GM12878 (cell line): ENCODE measurements at regions not wholly inside any gene's neighbourhood (a gene's known extent, or its start where the extent isn't known, plus 50 kb on each side); places are given as distances from the start of the nearest gene placed in this dataset.

ENCODE experiments used
- ATAC-seq: fragments of 200-7000 bp; cut with Tn5 transposase; 3 replicates; pipeline ENCODE4 v1.9.1; 2020; ENCODE audit warnings: mild to moderate bottlenecking, moderate library complexity
- BruUV-seq: library from RNA; stranded (reverse); fragments of 400-500 nt; replicated peaks from 2 replicates; lab custom pipeline; 2021; lab: Mats Ljungman, UMichigan
- CTCF ChIA-PET: fragments of 300-600 bp; sonication (Branson Sonifier 250); formaldehyde crosslinking; extraction: SDS; loops from one replicate; lab custom pipeline; 2021; ENCODE audit warnings: inconsistent platforms; lab: Yijun Ruan, JAX
- POLR2A ChIA-PET: fragments of 350-600 bp; formaldehyde crosslinking; extraction: SDS; loops from one replicate; lab custom pipeline; 2021; ENCODE audit warnings: inconsistent platforms; lab: Charles Lee
- RAD21 ChIA-PET: fragments of 300-600 bp; sonication (Branson Sonifier 250); formaldehyde crosslinking; loops from one replicate; lab custom pipeline; 2023; ENCODE audit warnings: antibody characterized with exemption; ENCODE audit not compliant: unreplicated experiment; lab: Charles Lee
- SMC1A ChIA-PET: fragments of 300-600 bp; sonication (Branson Sonifier 250); formaldehyde crosslinking; loops from one replicate; lab custom pipeline; 2023; ENCODE audit not compliant: unreplicated experiment, uncharacterized antibody; lab: Charles Lee
- DNase-seq: peaks from one replicate; pipeline ENCODE4 v3.0.0-alpha.2; 2011; ENCODE audit warnings: low read depth, low spot score
- FAIRE-seq: peaks from 3 replicates; lab custom pipeline; 2011; peaks lifted over from hg19 to GRCh38; lab: Jason Lieb, UNC
- H2AFZ ChIP-seq: 2 replicates; pipeline ENCODE4 v1.6.0; 2011; ENCODE audit warnings: low read depth, low read length, control low read depth; ENCODE audit not compliant: control insufficient read depth
- H3K27ac ChIP-seq: 2 replicates; pipeline ENCODE4 v1.5.1; 2011; ENCODE audit warnings: control low read depth; ENCODE audit not compliant: control insufficient read depth, insufficient read depth
- H3K27me3 ChIP-seq, 2 experiments: replicated peaks in 1 of 2; 2 replicates each; pipeline versions ENCODE4 v1.6.0 to v1.6.1; 2011; ENCODE audit warnings: low read length in 1 of 2; ENCODE audit not compliant: control insufficient read depth in 2 of 2, insufficient read depth in 2 of 2
- H3K36me3 ChIP-seq, 2 experiments: 2 replicates each; pipeline ENCODE4 v1.5.1; 2011; ENCODE audit warnings: low read length in 1 of 2; ENCODE audit not compliant: control insufficient read depth in 2 of 2, insufficient read depth in 2 of 2
- H3K4me1 ChIP-seq: 2 replicates; pipeline ENCODE4 v1.6.1; 2011; ENCODE audit warnings: mild to moderate bottlenecking, low read length, moderate library complexity, mixed read lengths; ENCODE audit not compliant: control insufficient read depth, insufficient read depth
- H3K4me2 ChIP-seq: 2 replicates; pipeline ENCODE4 v1.6.0; 2011; ENCODE audit warnings: control low read depth; ENCODE audit not compliant: control insufficient read depth, insufficient read depth
- H3K4me3 ChIP-seq: fragments of 200-600 bp; sonication (generic); 2 replicates; pipeline ENCODE4 v1.5.1; 2016
- H3K79me2 ChIP-seq: 2 replicates; pipeline ENCODE4 v1.6.0; 2011; ENCODE audit warnings: low read length; ENCODE audit not compliant: control insufficient read depth, insufficient read depth
- H3K9ac ChIP-seq: 2 replicates; pipeline ENCODE4 v1.8.0; 2011; ENCODE audit warnings: low read length, control low read depth, mixed read lengths; ENCODE audit not compliant: control insufficient read depth, insufficient read depth
- H3K9me3 ChIP-seq: replicated peaks from 3 replicates; pipeline ENCODE4 v1.5.1; 2011; ENCODE audit warnings: mild to moderate bottlenecking, low read length; ENCODE audit not compliant: control insufficient read depth, insufficient read depth
- H4K20me1 ChIP-seq: 2 replicates; pipeline ENCODE4 v1.6.0; 2011; ENCODE audit not compliant: control insufficient read depth, insufficient read depth
- EED ChIP-seq: sonication (generic); IDR thresholded peaks from 2 replicates; pipeline ENCODE4 v1.6.1; 2016; ENCODE audit warnings: antibody characterized with exemption, low read depth
- EZH2 ChIP-seq: IDR thresholded peaks from 2 replicates; pipeline ENCODE4 v1.6.1; 2012; ENCODE audit warnings: low read depth, mild to moderate bottlenecking, control low read depth, inconsistent platforms, low read length, borderline replicate concordance; ENCODE audit not compliant: control insufficient read depth
- GATAD2B ChIP-seq: fragments of 450-650 bp; conservative IDR thresholded peaks from 2 replicates; pipeline ENCODE4 v1.6.1; 2017; ENCODE audit warnings: low read depth, mild to moderate bottlenecking, moderate library complexity
- KDM1A ChIP-seq: fragments of 200-600 bp; sonication (generic); IDR thresholded peaks from 2 replicates; pipeline ENCODE4 v1.6.1; 2016; ENCODE audit warnings: borderline replicate concordance
- NFYB ChIP-seq: IDR thresholded peaks from 2 replicates; pipeline ENCODE4 v1.6.1; 2011; ENCODE audit warnings: low read depth, mild to moderate bottlenecking, low read length, improper control_type of control experiment, moderate library complexity; ENCODE audit not compliant: insufficient read depth
- POLR2A ChIP-seq: IDR thresholded peaks from 2 replicates; pipeline ENCODE4 v1.6.1; 2011; ENCODE audit warnings: low read depth, mild to moderate bottlenecking, low read length
- POLR2AphosphoS2 ChIP-seq: IDR thresholded peaks from 2 replicates; pipeline ENCODE4 v1.6.1; 2011; ENCODE audit warnings: low read depth, mild to moderate bottlenecking, low read length, improper control_type of control experiment, moderate library complexity
- POU2F2 ChIP-seq: IDR thresholded peaks from 3 replicates; pipeline ENCODE4 v1.6.1; 2011; ENCODE audit warnings: low read depth, mild to moderate bottlenecking, low read length, borderline replicate concordance
- RCOR1 ChIP-seq: conservative IDR thresholded peaks from 2 replicates; pipeline ENCODE4 v1.6.1; 2012; ENCODE audit warnings: low read depth, low read length, improper control_type of control experiment
- SIN3A ChIP-seq: IDR thresholded peaks from 2 replicates; pipeline ENCODE4 v1.6.1; 2012; ENCODE audit warnings: low read depth, low read length, improper control_type of control experiment
- SPI1 ChIP-seq: IDR thresholded peaks from 2 replicates; pipeline ENCODE4 v1.6.1; 2011; ENCODE audit warnings: low read depth, mild to moderate bottlenecking, low read length, moderate library complexity, borderline replicate concordance; ENCODE audit not compliant: insufficient read depth
- TCF12 ChIP-seq: IDR thresholded peaks from 2 replicates; pipeline ENCODE4 v1.6.1; 2011; ENCODE audit warnings: low read depth, mild to moderate bottlenecking, low read length
- ZBED1 ChIP-seq: IDR thresholded peaks from 2 replicates; pipeline ENCODE4 v1.6.1; 2016; ENCODE audit warnings: borderline replicate concordance
- WGBS: methylation state at CpG from one replicate; pipeline ENCODE4 v1.1.6; 2016; ENCODE audit warnings: low lambda C conversion rate; ENCODE audit not compliant: insufficient replicate concordance, insufficient coverage; ENCODE audit errors: missing lambda C conversion rate; 5-methylcytosine and 5-hydroxymethylcytosine counted together
- in situ Hi-C: fragments of 300-500 bp; cut with MboI; formaldehyde crosslinking; loops from 9 replicates; pipeline ENCODE4 v1.14.3; 2018; ENCODE audit warnings: mixed read lengths
- intact Hi-C: fragments of 100-400 bp; cut with micrococcal nuclease; formaldehyde crosslinking; loops from one replicate; pipeline ENCODE4 v1.14.2; 2022; ENCODE audit not compliant: unreplicated experiment
- TF ChIP-seq, protein P1 (sequence below), 3 experiments: IDR thresholded peaks in 2 of 3; conservative IDR thresholded peaks in 1 of 3; 2 replicates each; pipeline ENCODE4 v1.5.1; 2011; ENCODE audit warnings: low read depth in 3 of 3, low read length in 3 of 3, mild to moderate bottlenecking in 3 of 3, control low read depth in 2 of 3, moderate library complexity in 2 of 3, inconsistent platforms in 1 of 3, mixed read lengths in 1 of 3; ENCODE audit not compliant: control insufficient read depth in 2 of 3, insufficient read depth in 1 of 3; ENCODE audit errors: extremely low read depth in 1 of 3

GRCh38 chr2:12321886-12322285 lies 394.9 kb upstream of the TRIB2 start:
- RAD21 ChIA-PET = no interaction called here
- TF ChIP-seq GATAD2B (no peak), EED (no peak), EZH2 (no peak), SIN3A (no peak), KDM1A (no peak), POU2F2 (no peak), ZBED1 (no peak), RCOR1 (no peak), POLR2A (no peak), POLR2AphosphoS2 (no peak), SPI1 (no peak), NFYB (no peak), TCF12 (no peak)
- TF ChIP-seq, protein P1, sequence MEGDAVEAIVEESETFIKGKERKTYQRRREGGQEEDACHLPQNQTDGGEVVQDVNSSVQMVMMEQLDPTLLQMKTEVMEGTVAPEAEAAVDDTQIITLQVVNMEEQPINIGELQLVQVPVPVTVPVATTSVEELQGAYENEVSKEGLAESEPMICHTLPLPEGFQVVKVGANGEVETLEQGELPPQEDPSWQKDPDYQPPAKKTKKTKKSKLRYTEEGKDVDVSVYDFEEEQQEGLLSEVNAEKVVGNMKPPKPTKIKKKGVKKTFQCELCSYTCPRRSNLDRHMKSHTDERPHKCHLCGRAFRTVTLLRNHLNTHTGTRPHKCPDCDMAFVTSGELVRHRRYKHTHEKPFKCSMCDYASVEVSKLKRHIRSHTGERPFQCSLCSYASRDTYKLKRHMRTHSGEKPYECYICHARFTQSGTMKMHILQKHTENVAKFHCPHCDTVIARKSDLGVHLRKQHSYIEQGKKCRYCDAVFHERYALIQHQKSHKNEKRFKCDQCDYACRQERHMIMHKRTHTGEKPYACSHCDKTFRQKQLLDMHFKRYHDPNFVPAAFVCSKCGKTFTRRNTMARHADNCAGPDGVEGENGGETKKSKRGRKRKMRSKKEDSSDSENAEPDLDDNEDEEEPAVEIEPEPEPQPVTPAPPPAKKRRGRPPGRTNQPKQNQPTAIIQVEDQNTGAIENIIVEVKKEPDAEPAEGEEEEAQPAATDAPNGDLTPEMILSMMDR (IDR thresholded peaks at IDR 0.05 in 2 of 3, conservative IDR thresholded peaks at IDR 0.05 in 1 of 3; ENCODE audit: control insufficient read depth in 2 of 3, extremely low read depth in 1 of 3, insufficient read depth in 1 of 3, low read depth in 3 of 3, low read length in 3 of 3) = no peak
- TF ChIP-seq, all 136 proteins: peak for 0
- SMC1A ChIA-PET = interaction anchor here (0.8 to 2.3 kb wide), 2 partner anchors 8 to 13 kb away, joined by 3 to 9 read pairs; no protein-coding TSS in a partner anchor

More at GRCh38 chr2:12321886-12322285, 394.9 kb upstream of the TRIB2 start:
- H3K27me3 ChIP-seq = no peaks in the 10 kb centered on the region
- 98% methylated on average over 2 of the region's 2 CpGs for WGBS
- ChIA-PET CTCF (no interaction called here), POLR2A (no interaction called here)
- H3K4me3 ChIP-seq = no peak overlapping the region
- ATAC-seq (no peak), DNase-seq (no peak), FAIRE-seq (no peak)
- intact Hi-C loops (no loop called here), in situ Hi-C loops (no loop called here)
- H3K4me2 ChIP-seq = no peak overlapping the region
- no peaks in the 10 kb centered on the region for H3K79me2 ChIP-seq
- no peaks in the 10 kb centered on the region for H4K20me1 ChIP-seq
- no peaks in the 10 kb centered on the region for H3K4me1 ChIP-seq
- H3K9ac ChIP-seq = no peak overlapping the region
- no peaks in the 10 kb centered on the region for H3K9me3 ChIP-seq
- BruUV-seq = no TSS peak
- no peak overlapping the region for H3K27ac ChIP-seq
- no peak overlapping the region for H2AFZ ChIP-seq
- H3K36me3 ChIP-seq = no peaks in the 10 kb centered on the region
